Stomach (tissue), 4 donors: ENCODE measurements at regions not wholly inside any gene's neighbourhood (a gene's known extent, or its start where the extent isn't known, plus 50 kb on each side); places are given as distances from the start of the nearest gene placed in this dataset.

Source experiments
- POLR2A ChIP-seq, 4 donors: fragments of 450-650 bp; IDR thresholded peaks; one replicate each; pipeline ENCODE4 v1.6.1; 2016; ENCODE audit warnings: antibody characterized with exemption in 4 of 4, control low read depth in 2 of 4, mild to moderate bottlenecking in 1 of 4, moderate library complexity in 1 of 4
- TF ChIP-seq, protein P1 (sequence below), 7 experiments: fragments of 450-650 bp in 4 of 7; fragments of 200-600 bp in 3 of 7; sonication (generic) in 3 of 7; IDR thresholded peaks; one replicate each; pipeline ENCODE4 v1.5.1; 2016 to 2019; ENCODE audit warnings: antibody characterized with exemption in 7 of 7, control low read depth in 2 of 7, mild to moderate bottlenecking in 1 of 7

DNA sequence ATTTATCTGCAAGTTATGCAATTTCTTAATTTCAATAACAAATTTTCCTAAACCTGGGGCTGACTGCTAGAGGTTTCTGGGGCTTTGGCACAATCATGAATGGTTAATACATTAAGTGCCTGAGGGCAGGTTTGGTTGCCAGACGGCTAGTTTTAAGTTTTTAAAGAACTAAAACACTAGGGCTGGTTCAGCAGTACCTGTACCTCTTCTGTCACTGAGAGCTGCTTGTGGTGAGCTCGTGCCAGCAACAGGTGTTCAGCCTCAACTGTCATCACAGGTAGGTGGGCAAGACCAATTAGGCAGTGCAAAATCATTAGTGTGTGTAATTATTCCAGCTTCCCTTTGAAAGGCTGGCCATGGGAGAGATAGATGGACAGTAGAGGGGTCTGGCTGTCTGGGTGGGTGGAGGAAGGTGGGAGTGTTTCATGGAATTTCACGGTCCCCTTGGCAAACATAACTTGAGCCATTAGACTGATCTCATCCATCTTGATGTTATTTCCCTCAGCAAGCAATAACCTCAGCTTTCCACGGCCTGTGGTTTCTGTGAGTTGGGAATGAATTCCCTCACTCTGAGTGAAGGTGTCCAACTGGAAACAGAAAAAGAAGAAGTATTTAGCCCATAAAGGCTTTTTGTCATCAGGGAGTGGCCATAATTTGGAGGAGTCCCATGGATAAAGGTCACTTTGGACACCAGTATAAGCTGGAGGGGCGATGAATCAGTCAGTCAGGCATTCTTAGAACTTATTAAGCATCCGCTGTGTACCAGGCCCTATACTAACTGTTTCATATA lies 114.8 kb downstream of the SNX19 start:
- TF ChIP-seq, protein P1, sequence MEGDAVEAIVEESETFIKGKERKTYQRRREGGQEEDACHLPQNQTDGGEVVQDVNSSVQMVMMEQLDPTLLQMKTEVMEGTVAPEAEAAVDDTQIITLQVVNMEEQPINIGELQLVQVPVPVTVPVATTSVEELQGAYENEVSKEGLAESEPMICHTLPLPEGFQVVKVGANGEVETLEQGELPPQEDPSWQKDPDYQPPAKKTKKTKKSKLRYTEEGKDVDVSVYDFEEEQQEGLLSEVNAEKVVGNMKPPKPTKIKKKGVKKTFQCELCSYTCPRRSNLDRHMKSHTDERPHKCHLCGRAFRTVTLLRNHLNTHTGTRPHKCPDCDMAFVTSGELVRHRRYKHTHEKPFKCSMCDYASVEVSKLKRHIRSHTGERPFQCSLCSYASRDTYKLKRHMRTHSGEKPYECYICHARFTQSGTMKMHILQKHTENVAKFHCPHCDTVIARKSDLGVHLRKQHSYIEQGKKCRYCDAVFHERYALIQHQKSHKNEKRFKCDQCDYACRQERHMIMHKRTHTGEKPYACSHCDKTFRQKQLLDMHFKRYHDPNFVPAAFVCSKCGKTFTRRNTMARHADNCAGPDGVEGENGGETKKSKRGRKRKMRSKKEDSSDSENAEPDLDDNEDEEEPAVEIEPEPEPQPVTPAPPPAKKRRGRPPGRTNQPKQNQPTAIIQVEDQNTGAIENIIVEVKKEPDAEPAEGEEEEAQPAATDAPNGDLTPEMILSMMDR (IDR thresholded peaks at IDR 0.05): no peak
- no peak for TF ChIP-seq POLR2A (IDR thresholded peaks at IDR 0.05)
